ENCODE measurements at regions not wholly inside any gene's neighbourhood (a gene's known extent, or its start where the extent isn't known, plus 50 kb on each side); places are given as distances from the start of the nearest gene placed in this dataset.

DNA sequence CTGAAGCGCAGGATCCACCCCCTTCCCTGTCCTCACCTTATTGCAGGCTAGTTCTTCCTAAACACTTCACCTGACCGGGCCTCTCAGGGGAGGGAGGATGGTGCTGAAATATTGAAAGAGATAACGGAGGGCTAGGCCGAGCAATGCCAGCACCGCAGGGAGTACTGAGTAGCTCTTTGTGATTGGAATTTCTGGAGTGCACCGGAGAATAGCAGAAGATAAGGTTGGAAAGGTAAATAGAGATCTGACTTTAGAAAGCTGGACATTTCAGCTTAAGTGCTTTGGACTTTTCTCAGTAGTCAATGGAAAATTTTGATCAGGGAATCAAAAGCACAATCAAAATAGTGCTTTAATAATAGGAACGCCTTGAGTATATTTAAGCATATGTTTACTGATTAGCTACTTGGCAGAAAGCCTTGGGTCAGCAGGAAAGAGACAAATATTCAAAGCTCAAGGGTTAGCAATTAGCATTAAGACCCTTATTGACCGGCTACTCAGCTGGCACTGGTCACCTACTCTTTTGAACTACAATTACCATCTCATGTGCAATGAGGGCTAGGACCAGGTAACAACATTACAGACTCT is 142.9 kb upstream of the NDUFV2 start (continued):
- TF ChIP-seq, protein P1, sequence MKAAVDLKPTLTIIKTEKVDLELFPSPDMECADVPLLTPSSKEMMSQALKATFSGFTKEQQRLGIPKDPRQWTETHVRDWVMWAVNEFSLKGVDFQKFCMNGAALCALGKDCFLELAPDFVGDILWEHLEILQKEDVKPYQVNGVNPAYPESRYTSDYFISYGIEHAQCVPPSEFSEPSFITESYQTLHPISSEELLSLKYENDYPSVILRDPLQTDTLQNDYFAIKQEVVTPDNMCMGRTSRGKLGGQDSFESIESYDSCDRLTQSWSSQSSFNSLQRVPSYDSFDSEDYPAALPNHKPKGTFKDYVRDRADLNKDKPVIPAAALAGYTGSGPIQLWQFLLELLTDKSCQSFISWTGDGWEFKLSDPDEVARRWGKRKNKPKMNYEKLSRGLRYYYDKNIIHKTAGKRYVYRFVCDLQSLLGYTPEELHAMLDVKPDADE (CRISPR knock-in tag; IDR thresholded peaks at IDR 0.05) = no peak
- no peak for TF ChIP-seq FOXJ3 (CRISPR knock-in tag; IDR thresholded peaks at IDR 0.05; ENCODE audit: borderline replicate concordance)
- no peak for TF ChIP-seq ZNF788 (CRISPR knock-in tag; IDR thresholded peaks at IDR 0.05; ENCODE audit: borderline replicate concordance)
- TF ChIP-seq ZNF501 (CRISPR knock-in tag; IDR thresholded peaks at IDR 0.05) = no peak
- TF ChIP-seq KLF16 (CRISPR knock-in tag; IDR thresholded peaks at IDR 0.05) = no peak
- no peak for TF ChIP-seq ZNF136 (CRISPR knock-in tag; IDR thresholded peaks at IDR 0.05; ENCODE audit: low read depth)
- TF ChIP-seq ZNF557 (CRISPR knock-in tag; IDR thresholded peaks at IDR 0.05) = 0 out of 2 replicates have a peak, but pooled peaks have one; percentile 43
- TF ChIP-seq ZNF350 (CRISPR knock-in tag; IDR thresholded peaks at IDR 0.05; ENCODE audit: borderline replicate concordance, low read depth) = no peak
- no peak for TF ChIP-seq ZNF251 (CRISPR knock-in tag; IDR thresholded peaks at IDR 0.05)
- no peak for TF ChIP-seq SAFB2 (CRISPR knock-in tag; IDR thresholded peaks at IDR 0.05; ENCODE audit: borderline replicate concordance, low read depth)
- TF ChIP-seq SOX6 (IDR thresholded peaks at IDR 0.05) = no peak
- peak; percentile 68; the same call in 1 of the 2 replicates for TF ChIP-seq SOX6 (CRISPR knock-in tag; IDR thresholded peaks at IDR 0.05)
- TF ChIP-seq IRF2 (CRISPR knock-in tag; IDR thresholded peaks at IDR 0.05) = no peak
- no peak for TF ChIP-seq ZNF660 (CRISPR knock-in tag; IDR thresholded peaks at IDR 0.05; ENCODE audit: borderline replicate concordance, low read depth)
- no peak for TF ChIP-seq CREBL2 (CRISPR knock-in tag; IDR thresholded peaks at IDR 0.05; ENCODE audit: borderline replicate concordance)
- TF ChIP-seq HNRNPUL1 (IDR thresholded peaks at IDR 0.05; ENCODE audit: low read depth, low read length) = no peak
- TF ChIP-seq IRF1 (CRISPR knock-in tag; IDR thresholded peaks at IDR 0.05; ENCODE audit: low read depth) = no peak
- peak; percentile 63; the same call in 1 of the 2 replicates for TF ChIP-seq HMG20B (CRISPR knock-in tag; conservative IDR thresholded peaks at IDR 0.05)
- 0 out of 2 replicates have a peak, but pooled peaks have one; percentile 13 for TF ChIP-seq ZSCAN21 (CRISPR knock-in tag; IDR thresholded peaks at IDR 0.05; ENCODE audit: borderline replicate concordance)
- TF ChIP-seq ARID2 (CRISPR knock-in tag; IDR thresholded peaks at IDR 0.05; ENCODE audit: borderline replicate concordance) = no peak
- no peak for TF ChIP-seq ZBTB7B (CRISPR knock-in tag; IDR thresholded peaks at IDR 0.05)
- TF ChIP-seq ZNF260 (CRISPR knock-in tag; IDR thresholded peaks at IDR 0.05; ENCODE audit: borderline replicate concordance, low read depth) = no peak
- no peak for TF ChIP-seq SP140L (CRISPR knock-in tag; IDR thresholded peaks at IDR 0.05; ENCODE audit: borderline replicate concordance)
- 0 out of 2 replicates have a peak, but pooled peaks have one; percentile 33 for TF ChIP-seq IRX3 (CRISPR knock-in tag; IDR thresholded peaks at IDR 0.05; ENCODE audit: borderline replicate concordance, low read depth)
- no peak for TF ChIP-seq RXRA (CRISPR knock-in tag; IDR thresholded peaks at IDR 0.05)
- no peak for TF ChIP-seq RAD51 (IDR thresholded peaks at IDR 0.05; ENCODE audit: borderline replicate concordance)
- TF ChIP-seq, protein P2, sequence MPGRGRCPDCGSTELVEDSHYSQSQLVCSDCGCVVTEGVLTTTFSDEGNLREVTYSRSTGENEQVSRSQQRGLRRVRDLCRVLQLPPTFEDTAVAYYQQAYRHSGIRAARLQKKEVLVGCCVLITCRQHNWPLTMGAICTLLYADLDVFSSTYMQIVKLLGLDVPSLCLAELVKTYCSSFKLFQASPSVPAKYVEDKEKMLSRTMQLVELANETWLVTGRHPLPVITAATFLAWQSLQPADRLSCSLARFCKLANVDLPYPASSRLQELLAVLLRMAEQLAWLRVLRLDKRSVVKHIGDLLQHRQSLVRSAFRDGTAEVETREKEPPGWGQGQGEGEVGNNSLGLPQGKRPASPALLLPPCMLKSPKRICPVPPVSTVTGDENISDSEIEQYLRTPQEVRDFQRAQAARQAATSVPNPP (CRISPR knock-in tag; IDR thresholded peaks at IDR 0.05) = no peak
- no peak for TF ChIP-seq KDM5A (IDR thresholded peaks at IDR 0.05; ENCODE audit: borderline replicate concordance, low read length)
